ENCODE measurements at regions not wholly inside any gene's neighbourhood (a gene's known extent, or its start where the extent isn't known, plus 50 kb on each side); places are given as distances from the start of the nearest gene placed in this dataset.

DNA sequence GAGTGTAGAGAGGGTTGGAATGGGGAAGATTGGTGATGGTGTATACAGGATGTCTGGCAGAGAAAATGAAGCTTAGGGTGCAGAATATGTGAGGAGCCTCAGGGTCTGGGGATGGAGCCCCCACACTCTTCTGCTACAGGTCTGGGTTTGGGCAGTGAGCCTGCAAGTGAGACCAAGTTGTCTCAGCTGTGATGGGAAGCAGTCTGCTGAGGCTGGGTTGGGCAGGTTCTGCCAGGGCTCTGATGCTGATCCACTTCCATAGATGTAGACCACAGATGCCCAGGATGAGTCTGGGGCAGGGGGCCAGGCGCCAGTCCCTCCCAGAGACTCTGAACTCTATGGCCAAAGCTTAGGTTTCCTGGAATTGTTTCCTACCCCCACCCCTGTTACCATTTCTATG lies 516.9 kb downstream of the PTPRU start:
- H3K9me3 ChIP-seq (ENCODE audit: control insufficient read depth, low read depth, low read length) = no peaks in the 10 kb centered on the region
- no peak overlapping the region for H2AFZ ChIP-seq (ENCODE audit: control insufficient read depth, low read length)
- no peak overlapping the region for H3K9ac ChIP-seq (ENCODE audit: control insufficient read depth, extremely low read depth, insufficient read depth, low read length)
- no peak for DNase-seq (ENCODE audit: low read depth, low spot score)
- no peaks in the 10 kb centered on the region for H3K36me3 ChIP-seq (ENCODE audit: control insufficient read depth in 2 of 2, extremely low read depth in 1 of 2, insufficient read depth in 2 of 2, low read length in 2 of 2)
- H3K4me1 ChIP-seq (ENCODE audit: control insufficient read depth, extremely low read depth, insufficient read depth, low read length) = no peaks in the 10 kb centered on the region
- no peaks in the 10 kb centered on the region for H3K27me3 ChIP-seq (ENCODE audit: control insufficient read depth, extremely low read depth, insufficient read depth, low read length)
- TF ChIP-seq, protein P1, sequence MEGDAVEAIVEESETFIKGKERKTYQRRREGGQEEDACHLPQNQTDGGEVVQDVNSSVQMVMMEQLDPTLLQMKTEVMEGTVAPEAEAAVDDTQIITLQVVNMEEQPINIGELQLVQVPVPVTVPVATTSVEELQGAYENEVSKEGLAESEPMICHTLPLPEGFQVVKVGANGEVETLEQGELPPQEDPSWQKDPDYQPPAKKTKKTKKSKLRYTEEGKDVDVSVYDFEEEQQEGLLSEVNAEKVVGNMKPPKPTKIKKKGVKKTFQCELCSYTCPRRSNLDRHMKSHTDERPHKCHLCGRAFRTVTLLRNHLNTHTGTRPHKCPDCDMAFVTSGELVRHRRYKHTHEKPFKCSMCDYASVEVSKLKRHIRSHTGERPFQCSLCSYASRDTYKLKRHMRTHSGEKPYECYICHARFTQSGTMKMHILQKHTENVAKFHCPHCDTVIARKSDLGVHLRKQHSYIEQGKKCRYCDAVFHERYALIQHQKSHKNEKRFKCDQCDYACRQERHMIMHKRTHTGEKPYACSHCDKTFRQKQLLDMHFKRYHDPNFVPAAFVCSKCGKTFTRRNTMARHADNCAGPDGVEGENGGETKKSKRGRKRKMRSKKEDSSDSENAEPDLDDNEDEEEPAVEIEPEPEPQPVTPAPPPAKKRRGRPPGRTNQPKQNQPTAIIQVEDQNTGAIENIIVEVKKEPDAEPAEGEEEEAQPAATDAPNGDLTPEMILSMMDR (optimal IDR thresholded peaks at IDR 0.05 in 1 of 3, IDR thresholded peaks at IDR 0.05 in 1 of 3, conservative IDR thresholded peaks at IDR 0.05 in 1 of 3; ENCODE audit: extremely low read depth in 1 of 3, insufficient read depth in 2 of 3, low read length in 3 of 3) = no peak
- no peak for TF ChIP-seq EZH2 (IDR thresholded peaks at IDR 0.05; ENCODE audit: low read length)
- no peak for FAIRE-seq
- no peak overlapping the region for H3K27ac ChIP-seq (ENCODE audit: control insufficient read depth, insufficient read depth, low read length)
- H3K4me3 ChIP-seq (ENCODE audit: control insufficient read depth in 2 of 3, extremely low read depth in 1 of 3, insufficient read depth in 2 of 3, low read depth in 1 of 3, low read length in 3 of 3) = no peak overlapping the region
- H3K9me1 ChIP-seq (ENCODE audit: control insufficient read depth, extremely low read depth, insufficient read depth, low read length) = no peaks in the 10 kb centered on the region
- no peaks in the 10 kb centered on the region for H3K79me2 ChIP-seq (ENCODE audit: control insufficient read depth, insufficient read depth, low read length)
- dilution Hi-C loops (cut with MboI; ENCODE audit: extremely low pct_ligation_motif_present, low sequenced_read_pairs) = no loop called here
- H4K20me1 ChIP-seq (ENCODE audit: control insufficient read depth, extremely low read depth, insufficient read depth, low read length) = no peaks in the 10 kb centered on the region
- no peak overlapping the region for H3K4me2 ChIP-seq (ENCODE audit: control insufficient read depth, extremely low read depth, insufficient read depth, low read depth, low read length)

DNA sequence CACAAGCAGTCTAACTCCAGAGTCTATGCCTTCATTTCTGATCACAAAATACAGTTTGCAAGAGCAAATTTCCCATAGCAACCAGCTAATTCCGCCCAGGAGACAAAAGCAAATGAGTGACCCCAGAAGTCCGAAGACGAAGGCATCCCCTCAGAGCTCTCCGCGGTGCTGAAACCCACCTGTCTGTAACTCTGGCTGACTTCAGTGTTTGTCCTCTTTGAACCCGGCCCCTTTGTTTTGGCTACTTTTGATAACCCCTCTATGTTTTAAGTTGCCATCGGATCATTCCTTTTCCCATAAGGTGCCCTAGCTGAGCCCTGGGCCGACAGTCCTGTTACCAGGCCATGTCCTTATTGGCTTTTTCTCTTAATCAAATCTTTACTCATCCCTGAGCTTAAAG lies 515.8 kb downstream of the PTPRU start:
- Histone ChIP-seq H3K36me3 (ENCODE audit: control insufficient read depth in 2 of 2, extremely low read depth in 1 of 2, insufficient read depth in 2 of 2, low read length in 2 of 2) (no peaks in the 10 kb centered on the region), H2AFZ (ENCODE audit: control insufficient read depth, low read length) (no peak overlapping the region), H4K20me1 (ENCODE audit: control insufficient read depth, extremely low read depth, insufficient read depth, low read length) (no peaks in the 10 kb centered on the region), H3K27me3 (ENCODE audit: control insufficient read depth, extremely low read depth, insufficient read depth, low read length) (no peaks in the 10 kb centered on the region), H3K9me3 (ENCODE audit: control insufficient read depth, low read depth, low read length) (no peaks in the 10 kb centered on the region), H3K27ac (ENCODE audit: control insufficient read depth, insufficient read depth, low read length) (no peak overlapping the region), H3K9me1 (ENCODE audit: control insufficient read depth, extremely low read depth, insufficient read depth, low read length) (no peaks in the 10 kb centered on the region), H3K4me1 (ENCODE audit: control insufficient read depth, extremely low read depth, insufficient read depth, low read length) (no peaks in the 10 kb centered on the region), H3K4me3 (ENCODE audit: control insufficient read depth in 2 of 3, extremely low read depth in 1 of 3, insufficient read depth in 2 of 3, low read depth in 1 of 3, low read length in 3 of 3) (no peak overlapping the region), H3K79me2 (ENCODE audit: control insufficient read depth, insufficient read depth, low read length) (no peaks in the 10 kb centered on the region), H3K9ac (ENCODE audit: control insufficient read depth, extremely low read depth, insufficient read depth, low read length) (no peak overlapping the region), H3K4me2 (ENCODE audit: control insufficient read depth, extremely low read depth, insufficient read depth, low read depth, low read length) (no peak overlapping the region)
- DNase-seq (ENCODE audit: low read depth, low spot score) (no peak), FAIRE-seq (no peak)
- no peak for TF ChIP-seq EZH2 (IDR thresholded peaks at IDR 0.05; ENCODE audit: low read length)
- TF ChIP-seq, protein P1 (optimal IDR thresholded peaks at IDR 0.05 in 1 of 3, IDR thresholded peaks at IDR 0.05 in 1 of 3, conservative IDR thresholded peaks at IDR 0.05 in 1 of 3; ENCODE audit: extremely low read depth in 1 of 3, insufficient read depth in 2 of 3, low read length in 3 of 3) = no peak
- dilution Hi-C loops (cut with MboI; ENCODE audit: extremely low pct_ligation_motif_present, low sequenced_read_pairs) = no loop called here

All from keratinocyte (primary cell).